ENCODE measurements at regions not wholly inside any gene's neighbourhood (a gene's known extent, or its start where the extent isn't known, plus 50 kb on each side); places are given as distances from the start of the nearest gene placed in this dataset.

- Histone ChIP-seq H3K4me3 (ENCODE audit: insufficient read depth, low read depth, low read length) (no peak overlapping the region), H2BK5ac (ENCODE audit: low read depth, low read length, poor library complexity, severe bottlenecking) (no peak overlapping the region), H2AFZ (replicated peaks; ENCODE audit: low read length, poor library complexity) (no peak overlapping the region), H4K5ac (ENCODE audit: low read depth, low read length) (no peak overlapping the region), H3K27ac (ENCODE audit: insufficient read depth, low read length) (no peak overlapping the region), H2AK5ac (ENCODE audit: low read depth, low read length) (no peak overlapping the region), H3K9ac (ENCODE audit: low read depth, low read length) (no peak overlapping the region), H4K91ac (ENCODE audit: insufficient read depth, low read depth, low read length) (no peak overlapping the region), H3K36me3 (ENCODE audit: control insufficient read depth, insufficient read depth, low read length) (no peaks in the 10 kb centered on the region), H3K79me1 (ENCODE audit: low read depth in 1 of 2, low read length in 2 of 2) (no peaks in the 10 kb centered on the region), H3K4ac (ENCODE audit: low read depth, low read length) (no peak overlapping the region), H2AK9ac (replicated peaks; ENCODE audit: low read depth, low read length, poor library complexity) (no peak overlapping the region), H3K4me1 (ENCODE audit: control insufficient read depth, insufficient read depth, low read length) (no peaks in the 10 kb centered on the region), H2BK20ac (ENCODE audit: low read depth, low read length) (no peak overlapping the region), H3K23ac (ENCODE audit: low read depth, low read length) (no peak overlapping the region), H3K14ac (replicated peaks; ENCODE audit: low read depth, low read length) (no peak overlapping the region), H3K9me3 (ENCODE audit: control insufficient read depth, insufficient read depth, low read length) (no peaks in the 10 kb centered on the region), H2BK120ac (ENCODE audit: low read depth, low read length) (no peak overlapping the region), H3K18ac (ENCODE audit: low read depth, low read length) (no peak overlapping the region), H4K8ac (ENCODE audit: low read depth in 2 of 2, low read length in 2 of 2) (no peak overlapping the region), H3K4me2 (ENCODE audit: low read depth, low read length) (no peak overlapping the region), H3K27me3 (ENCODE audit: control insufficient read depth, insufficient read depth, low read length) (no peaks in the 10 kb centered on the region), H2BK15ac (ENCODE audit: low read depth, low read length) (no peak overlapping the region), H3K9me1 (ENCODE audit: insufficient read depth, low read length) (no peaks in the 10 kb centered on the region), H3K56ac (ENCODE audit: extremely low read depth, insufficient read depth, low read length) (no peak overlapping the region), H4K20me1 (ENCODE audit: insufficient read depth, low read length) (no peaks in the 10 kb centered on the region)
- no peak for DNase-seq
- no peak for TF ChIP-seq RCOR1 (IDR thresholded peaks at IDR 0.05; ENCODE audit: insufficient replicate concordance, low read length)
- TF ChIP-seq FOS (IDR thresholded peaks at IDR 0.05; ENCODE audit: low read depth, low read length), result no peak
- no peak for TF ChIP-seq BHLHE40 (IDR thresholded peaks at IDR 0.05; ENCODE audit: low read depth, low read length)
- TF ChIP-seq, protein P1, sequence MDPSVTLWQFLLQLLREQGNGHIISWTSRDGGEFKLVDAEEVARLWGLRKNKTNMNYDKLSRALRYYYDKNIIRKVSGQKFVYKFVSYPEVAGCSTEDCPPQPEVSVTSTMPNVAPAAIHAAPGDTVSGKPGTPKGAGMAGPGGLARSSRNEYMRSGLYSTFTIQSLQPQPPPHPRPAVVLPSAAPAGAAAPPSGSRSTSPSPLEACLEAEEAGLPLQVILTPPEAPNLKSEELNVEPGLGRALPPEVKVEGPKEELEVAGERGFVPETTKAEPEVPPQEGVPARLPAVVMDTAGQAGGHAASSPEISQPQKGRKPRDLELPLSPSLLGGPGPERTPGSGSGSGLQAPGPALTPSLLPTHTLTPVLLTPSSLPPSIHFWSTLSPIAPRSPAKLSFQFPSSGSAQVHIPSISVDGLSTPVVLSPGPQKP (IDR thresholded peaks at IDR 0.05; ENCODE audit: borderline replicate concordance, low read depth, low read length), result no peak
- TF ChIP-seq MXI1 (IDR thresholded peaks at IDR 0.05; ENCODE audit: borderline replicate concordance, low read depth, low read length), result no peak
- TF ChIP-seq SMC3 (IDR thresholded peaks at IDR 0.05; ENCODE audit: low read depth, low read length), result no peak
- TF ChIP-seq CHD1 (IDR thresholded peaks at IDR 0.05; ENCODE audit: low read depth, low read length), result no peak
- TF ChIP-seq MAZ (IDR thresholded peaks at IDR 0.05; ENCODE audit: borderline replicate concordance, low read depth, low read length), result no peak
- TF ChIP-seq, protein P2, sequence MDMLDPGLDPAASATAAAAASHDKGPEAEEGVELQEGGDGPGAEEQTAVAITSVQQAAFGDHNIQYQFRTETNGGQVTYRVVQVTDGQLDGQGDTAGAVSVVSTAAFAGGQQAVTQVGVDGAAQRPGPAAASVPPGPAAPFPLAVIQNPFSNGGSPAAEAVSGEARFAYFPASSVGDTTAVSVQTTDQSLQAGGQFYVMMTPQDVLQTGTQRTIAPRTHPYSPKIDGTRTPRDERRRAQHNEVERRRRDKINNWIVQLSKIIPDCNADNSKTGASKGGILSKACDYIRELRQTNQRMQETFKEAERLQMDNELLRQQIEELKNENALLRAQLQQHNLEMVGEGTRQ (IDR thresholded peaks at IDR 0.05; ENCODE audit: low read depth, low read length), result no peak
- TF ChIP-seq MAFK (IDR thresholded peaks at IDR 0.05; ENCODE audit: low read depth, low read length), result no peak
- TF ChIP-seq CTCF (conservative IDR thresholded peaks at IDR 0.05; ENCODE audit: low read depth, low read length), result no peak
- in situ Hi-C loops (cut with MboI; ENCODE audit: low sequenced_read_pairs), result no loop called here
- CTCF ChIA-PET, result no interaction called here
- POLR2A ChIA-PET (ENCODE audit: unreplicated experiment), result no interaction called here
- intact Hi-C loops (cut with micrococcal nuclease), result no loop called here
- dilution Hi-C loops (cut with HindIII; ENCODE audit: low sequenced_read_pairs, unreplicated experiment), result no loop called here
- BruUV-seq (replicated peaks), result no TSS peak
- ATAC-seq (ENCODE audit: low read depth), result no peak
Observed at GRCh38 chr1:230567221-230567575, 75.1 kb upstream of the COG2 start.
